ENCODE measurements at regions not wholly inside any gene's neighbourhood (a gene's known extent, or its start where the extent isn't known, plus 50 kb on each side); places are given as distances from the start of the nearest gene placed in this dataset.

DNA sequence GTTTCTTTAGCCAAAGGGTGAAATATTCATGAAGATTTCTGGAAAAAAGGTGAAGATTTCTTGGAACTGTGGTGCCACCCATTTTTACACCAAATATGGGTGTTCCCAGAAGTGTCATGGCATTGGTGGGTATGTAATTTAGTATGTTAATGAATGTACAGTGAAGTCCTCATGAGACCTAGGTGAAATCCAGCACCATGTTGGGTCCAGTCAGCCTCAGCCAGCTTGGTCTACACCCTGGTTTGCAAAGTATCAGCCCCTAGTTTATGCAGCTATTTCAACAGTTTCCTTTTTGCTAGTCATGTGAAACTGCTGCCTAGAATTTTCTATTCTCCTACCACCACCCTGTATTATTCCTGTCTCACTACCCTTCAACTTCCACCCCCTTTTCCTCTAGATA, 63.1 kb upstream of the CXADR start:
- no peaks in the 10 kb centered on the region for H3K36me3 ChIP-seq (replicated peaks; ENCODE audit: control insufficient read depth, insufficient read depth, low read length)
- DNase-seq, result no peak
- no peaks in the 10 kb centered on the region for H3K27me3 ChIP-seq (ENCODE audit: control insufficient read depth, insufficient read depth, low read length)
- no peak overlapping the region for H3K4me3 ChIP-seq (ENCODE audit: insufficient read depth, low read depth, low read length)

- H3K36me3 ChIP-seq (replicated peaks; ENCODE audit: control insufficient read depth, insufficient read depth, low read length), result no peaks in the 10 kb centered on the region
- no peaks in the 10 kb centered on the region for H3K27me3 ChIP-seq (ENCODE audit: control insufficient read depth, insufficient read depth, low read length)
- DNase-seq, result no peak
- no peak overlapping the region for H3K4me3 ChIP-seq (ENCODE audit: insufficient read depth, low read depth, low read length)
Measured at GRCh38 chr21:17451364-17451891, 61.4 kb upstream of the CXADR start.

GRCh38 chr21:17454315-17455027, 58.4 kb upstream of the CXADR start:
- Histone ChIP-seq H3K27me3 (ENCODE audit: control insufficient read depth, insufficient read depth, low read length) (no peaks in the 10 kb centered on the region), H3K4me3 (ENCODE audit: insufficient read depth, low read depth, low read length) (peak overlapping the region; percentile 41), H3K36me3 (replicated peaks; ENCODE audit: control insufficient read depth, insufficient read depth, low read length) (no peaks in the 10 kb centered on the region)
- peak; percentile 71 for DNase-seq

- no peak for DNase-seq
- Histone ChIP-seq H3K27me3 (ENCODE audit: control insufficient read depth, insufficient read depth, low read length) (no peaks in the 10 kb centered on the region), H3K36me3 (replicated peaks; ENCODE audit: control insufficient read depth, insufficient read depth, low read length) (no peaks in the 10 kb centered on the region), H3K4me3 (ENCODE audit: insufficient read depth, low read depth, low read length) (peak overlapping the region; percentile 41)
Measured at GRCh38 chr21:17455028-17455353, 57.9 kb upstream of the CXADR start.

DNA sequence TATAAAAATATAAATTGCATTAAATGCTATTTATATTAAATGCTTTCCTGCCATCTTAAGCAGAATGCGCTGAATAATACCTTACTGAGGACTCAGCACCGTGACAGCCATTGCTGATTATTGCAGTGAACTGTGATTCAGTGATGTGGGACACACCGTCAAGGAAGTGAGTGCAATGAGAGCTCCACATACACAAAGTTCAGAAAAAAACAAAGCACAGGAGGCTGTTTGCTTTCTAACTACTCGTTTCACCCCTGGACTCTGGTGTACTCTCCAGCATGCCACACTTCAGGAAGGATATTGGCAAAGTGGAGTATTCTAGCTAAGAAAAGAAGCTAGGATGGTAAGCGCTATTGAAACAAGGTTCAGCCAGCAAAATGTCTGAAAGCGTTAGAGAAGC, 57.4 kb upstream of the CXADR start:
- H3K27me3 ChIP-seq (ENCODE audit: control insufficient read depth, insufficient read depth, low read length), result no peaks in the 10 kb centered on the region
- DNase-seq, result no peak
- H3K4me3 ChIP-seq (ENCODE audit: insufficient read depth, low read depth, low read length), result peak overlapping the region; percentile 41
- no peaks in the 10 kb centered on the region for H3K36me3 ChIP-seq (replicated peaks; ENCODE audit: control insufficient read depth, insufficient read depth, low read length)

DNA sequence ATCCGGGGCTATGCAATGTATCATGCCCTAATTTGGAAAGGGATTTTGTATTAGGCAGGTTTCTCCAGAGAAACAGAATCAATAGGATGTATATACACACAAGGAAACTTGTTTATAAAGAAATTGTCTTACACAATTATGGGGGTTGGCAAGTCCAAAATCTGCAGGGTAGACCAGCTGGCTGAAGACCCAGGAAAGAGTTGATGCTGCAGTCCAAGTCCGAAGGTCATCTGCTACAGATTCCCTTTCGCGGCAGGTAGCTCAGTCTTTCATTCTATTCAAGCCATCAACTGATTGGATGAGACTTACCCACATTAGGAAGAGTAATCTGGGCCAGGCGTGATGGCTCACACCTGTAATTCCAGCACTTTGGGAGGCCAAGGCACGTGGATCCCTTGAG, 54.6 kb upstream of the CXADR start:
- no peak overlapping the region for H3K4me3 ChIP-seq (ENCODE audit: insufficient read depth, low read depth, low read length)
- H3K36me3 ChIP-seq (replicated peaks; ENCODE audit: control insufficient read depth, insufficient read depth, low read length), result no peaks in the 10 kb centered on the region
- H3K27me3 ChIP-seq (ENCODE audit: control insufficient read depth, insufficient read depth, low read length), result no peaks in the 10 kb centered on the region
- no peak for DNase-seq

- Histone ChIP-seq H3K36me3 (replicated peaks; ENCODE audit: control insufficient read depth, insufficient read depth, low read length) (no peaks in the 10 kb centered on the region), H3K4me3 (ENCODE audit: insufficient read depth, low read depth, low read length) (no peak overlapping the region), H3K27me3 (ENCODE audit: control insufficient read depth, insufficient read depth, low read length) (no peaks in the 10 kb centered on the region)
- DNase-seq, result no peak
Measured at GRCh38 chr21:17460094-17460493, 52.7 kb upstream of the CXADR start.

DNA sequence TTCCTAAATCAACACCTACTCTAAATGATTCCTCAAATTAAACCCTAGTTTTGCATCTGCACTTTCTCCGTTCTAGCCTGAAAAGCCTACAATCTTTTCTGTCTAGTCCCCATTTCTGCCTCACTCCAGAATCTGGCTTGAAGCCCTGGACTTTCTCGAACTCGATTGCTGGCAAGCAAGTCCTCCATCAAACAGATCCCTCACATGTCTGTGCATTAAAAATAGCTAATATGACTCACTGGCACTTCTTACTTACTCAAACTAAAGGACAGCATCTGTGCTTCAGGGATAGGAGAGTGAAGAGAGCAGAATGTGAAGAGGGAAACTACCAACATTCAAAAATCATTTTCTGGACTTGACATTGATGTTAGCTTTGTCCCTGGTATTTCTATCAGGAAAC, 51.8 kb upstream of the CXADR start:
- Histone ChIP-seq H3K4me3 (ENCODE audit: insufficient read depth, low read depth, low read length) (no peak overlapping the region), H3K27me3 (ENCODE audit: control insufficient read depth, insufficient read depth, low read length) (no peaks in the 10 kb centered on the region), H3K36me3 (replicated peaks; ENCODE audit: control insufficient read depth, insufficient read depth, low read length) (no peaks in the 10 kb centered on the region)
- DNase-seq, result no peak

DNA sequence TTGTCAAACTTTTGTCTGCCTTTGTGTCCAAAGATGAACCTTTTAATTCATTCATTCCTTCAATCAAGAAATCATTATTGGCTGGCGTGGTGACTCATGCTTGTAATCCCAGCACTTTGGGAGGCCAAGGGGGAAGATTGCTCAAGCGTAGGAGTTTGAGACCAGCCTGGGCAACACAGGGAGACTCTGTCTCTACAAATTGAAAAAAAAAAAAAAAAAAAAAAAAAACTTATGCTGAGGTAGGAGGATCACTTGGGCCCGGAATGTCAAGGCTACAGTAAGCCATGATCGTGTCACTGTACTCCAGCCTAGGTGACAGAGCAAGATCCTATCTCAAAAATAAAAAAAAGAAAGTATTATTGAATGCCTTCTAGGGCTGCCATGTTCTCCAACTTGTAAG, 51.3 kb upstream of the CXADR start:
- Histone ChIP-seq H3K4me3 (ENCODE audit: insufficient read depth, low read depth, low read length) (no peak overlapping the region), H3K27me3 (ENCODE audit: control insufficient read depth, insufficient read depth, low read length) (no peaks in the 10 kb centered on the region), H3K36me3 (replicated peaks; ENCODE audit: control insufficient read depth, insufficient read depth, low read length) (no peaks in the 10 kb centered on the region)
- no peak for DNase-seq

GRCh38 chr21:17462276-17462981, 50.4 kb upstream of the CXADR start:
- Histone ChIP-seq H3K4me3 (ENCODE audit: insufficient read depth, low read depth, low read length) (no peak overlapping the region), H3K27me3 (ENCODE audit: control insufficient read depth, insufficient read depth, low read length) (no peaks in the 10 kb centered on the region), H3K36me3 (replicated peaks; ENCODE audit: control insufficient read depth, insufficient read depth, low read length) (no peaks in the 10 kb centered on the region)
- no peak for DNase-seq

All from H7 (cell line).